NCI-H2196 treated with DMSO at 0.1 percent for 48 hours (cell line): ENCODE measurements at regions not wholly inside any gene's neighbourhood (a gene's known extent, or its start where the extent isn't known, plus 50 kb on each side); places are given as distances from the start of the nearest gene placed in this dataset.

Experiments used
- DNase-seq: peaks from one replicate; lab custom pipeline; 2025; ENCODE audit not compliant: unreplicated experiment; lab: John Stamatoyannopoulos, UW

DNA sequence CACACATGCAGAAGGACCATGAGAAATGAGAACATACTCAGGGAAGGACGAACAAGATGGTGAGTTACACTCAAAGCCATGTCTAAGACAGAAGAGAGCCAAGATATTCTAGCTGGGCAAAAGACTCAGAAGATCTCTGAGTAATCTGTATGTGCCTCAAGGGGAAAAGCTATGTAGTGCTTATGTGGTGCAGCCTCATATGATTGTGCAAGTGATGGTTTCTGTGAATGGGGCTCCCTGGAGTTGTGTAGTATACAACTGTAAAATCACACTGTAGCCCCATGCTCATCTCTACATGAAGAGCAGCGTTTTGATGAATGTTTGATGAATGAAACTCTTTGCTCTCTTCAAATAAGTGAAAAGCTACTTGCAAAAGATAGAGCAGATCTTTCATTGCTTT, 57.5 kb downstream of the OSR1 start:
- no peak for DNase-seq

DNA sequence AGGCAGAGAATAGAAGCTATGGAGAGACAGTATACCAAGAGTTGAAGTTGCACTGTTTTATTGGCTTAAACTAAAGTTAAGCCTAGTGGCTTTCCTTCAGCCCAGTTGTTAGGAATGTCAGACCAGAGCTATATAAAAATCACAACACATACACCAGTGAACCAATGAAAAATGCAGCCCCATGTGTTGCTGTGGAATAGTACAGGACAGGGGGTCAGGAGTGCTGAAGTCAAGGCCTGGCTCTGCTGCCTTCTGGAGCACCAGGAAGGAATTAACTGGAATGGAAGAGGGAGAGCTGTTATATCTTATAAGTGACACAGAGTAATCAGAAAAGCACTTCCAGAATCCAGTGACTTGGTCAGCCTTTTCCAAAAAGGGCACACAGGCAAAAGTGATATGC, 58.9 kb downstream of the OSR1 start:
- DNase-seq = no peak

DNA sequence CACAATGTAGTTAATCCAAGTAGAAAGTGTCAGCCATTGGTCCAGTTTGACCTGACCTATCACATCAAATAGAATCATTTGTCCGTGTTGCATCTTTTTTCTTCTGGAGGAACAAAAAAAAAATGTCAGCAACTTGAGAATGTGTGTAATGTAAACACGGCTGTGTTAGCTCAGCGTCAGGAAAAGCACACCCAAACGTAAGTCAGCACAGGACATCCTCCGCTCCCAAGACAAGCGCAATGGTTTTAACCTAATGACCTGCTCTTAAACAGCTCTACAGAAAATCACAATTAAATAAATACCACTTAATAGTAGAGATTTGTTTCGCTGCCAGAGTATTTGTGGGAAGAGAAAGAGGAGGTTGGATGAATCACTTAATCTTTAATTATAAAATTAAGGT, 59.4 kb downstream of the OSR1 start:
- DNase-seq = no peak

DNA sequence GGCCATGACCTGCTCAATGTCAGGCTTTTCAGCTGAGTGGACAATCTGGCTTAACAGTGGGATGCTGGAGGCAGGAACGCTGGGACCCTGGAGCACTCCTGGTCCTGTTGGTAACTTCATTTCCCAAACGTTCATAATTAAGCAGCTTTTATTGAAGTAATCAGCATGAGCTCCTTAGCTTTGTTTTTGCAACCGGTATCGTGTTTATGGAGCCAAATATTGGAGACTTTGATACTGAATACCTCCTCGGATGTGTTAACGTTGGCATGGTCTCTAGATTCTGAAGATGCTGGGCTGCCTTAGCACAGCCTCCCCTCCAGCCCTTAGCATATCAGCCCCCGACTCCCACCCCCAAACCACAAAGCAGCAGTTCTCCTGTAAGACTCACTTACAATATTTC, 60.7 kb downstream of the OSR1 start:
- DNase-seq = no peak

DNA sequence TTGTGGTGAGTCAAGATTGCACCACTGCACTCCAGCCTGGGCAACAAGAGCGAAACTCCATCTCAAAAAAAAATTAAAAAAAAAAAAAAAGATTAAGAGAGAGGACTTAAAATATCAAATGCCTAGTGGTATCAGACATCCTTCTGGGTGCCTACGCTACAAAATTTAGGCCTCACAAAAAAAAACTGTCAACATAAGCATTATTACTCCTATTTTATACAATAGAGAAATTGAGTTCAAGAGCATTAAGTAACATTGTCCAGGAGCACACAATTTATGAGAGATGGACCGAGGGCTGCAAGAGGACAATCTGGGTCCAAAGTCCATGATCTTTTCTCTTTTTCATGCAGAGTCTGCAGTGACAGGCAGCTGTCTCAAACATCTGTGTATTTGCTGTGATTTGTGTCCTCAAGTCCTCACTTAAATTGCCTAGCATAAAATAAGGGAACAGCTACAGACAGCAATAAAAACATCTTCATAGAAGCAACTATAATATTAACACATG, 62.4 kb downstream of the OSR1 start:
- no peak for DNase-seq

DNA sequence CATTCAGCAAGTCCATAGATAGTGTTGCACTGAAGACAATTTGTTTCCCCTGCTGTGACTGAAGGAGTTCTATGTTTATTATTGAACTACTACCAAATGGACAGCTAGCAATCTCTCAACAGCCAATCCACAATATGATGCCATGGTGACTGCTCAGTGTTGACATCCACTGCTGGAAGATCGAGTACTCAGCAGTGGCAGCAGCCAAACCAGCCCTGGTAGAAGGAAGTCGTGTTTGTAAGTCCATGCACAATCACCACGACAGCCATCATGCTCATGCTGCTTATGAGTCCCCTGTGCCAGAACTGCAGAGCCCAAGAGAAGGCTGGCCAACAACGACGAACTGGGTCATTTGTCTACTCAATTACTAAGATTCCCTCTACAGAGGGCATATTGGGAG, 66.4 kb downstream of the OSR1 start:
- no peak for DNase-seq

DNA sequence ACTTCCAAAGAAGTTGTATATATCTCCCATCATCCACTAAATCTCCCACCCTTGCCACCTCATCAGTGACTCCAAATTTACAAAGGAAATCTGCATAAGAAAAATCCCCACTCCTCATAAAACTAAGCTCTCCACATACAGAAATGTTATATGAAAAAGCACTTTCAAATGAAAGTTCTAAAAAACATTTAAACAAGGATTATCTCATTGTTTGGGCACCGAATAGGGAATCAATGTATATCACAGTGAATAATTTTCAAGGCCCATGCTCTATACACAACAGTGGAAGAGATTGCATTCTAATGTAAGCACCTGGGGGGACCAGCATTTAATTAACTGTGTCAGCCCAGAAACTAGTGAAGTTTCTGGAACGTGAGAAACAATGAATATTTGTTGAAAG, 70.1 kb downstream of the OSR1 start:
- DNase-seq = no peak

DNA sequence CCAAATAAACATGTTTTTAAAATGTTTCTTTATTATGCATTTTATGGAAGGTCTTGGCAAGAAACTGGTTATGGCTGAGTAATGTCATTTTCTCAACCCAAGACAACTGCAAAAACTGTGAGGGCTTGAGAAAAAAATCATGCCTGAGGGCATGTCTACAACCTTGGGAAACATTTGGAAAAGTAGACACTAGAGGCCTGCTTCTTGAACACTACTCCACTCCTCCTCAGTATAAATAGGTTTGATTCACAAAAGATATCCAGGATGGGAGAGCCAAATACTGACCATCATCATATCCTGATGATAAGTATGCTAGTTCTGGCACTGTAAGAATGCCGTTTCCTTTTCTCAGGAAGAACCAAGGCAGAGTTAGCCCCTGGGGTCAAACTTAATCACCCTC, 71.1 kb downstream of the OSR1 start:
- no peak for DNase-seq

DNA sequence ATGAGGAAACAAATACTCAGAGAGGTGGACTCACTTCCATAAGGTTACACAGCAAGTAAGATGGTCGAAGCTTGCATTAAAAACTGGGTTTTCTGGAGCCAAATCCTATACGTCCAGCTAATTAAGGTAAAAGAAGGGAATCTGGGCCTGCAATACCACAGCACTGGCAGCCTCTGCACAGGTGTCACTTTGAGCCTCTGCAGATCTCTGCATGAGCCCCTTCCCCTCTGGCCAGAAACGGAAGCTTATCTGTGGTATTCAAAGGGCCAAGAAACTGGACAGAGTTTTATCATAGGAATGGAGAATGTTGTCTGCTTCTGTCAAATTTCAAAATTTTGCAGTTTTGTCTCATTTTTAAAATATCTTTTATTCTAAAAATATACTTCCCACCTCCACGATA, 76.1 kb downstream of the OSR1 start:
- no peak for DNase-seq

DNA sequence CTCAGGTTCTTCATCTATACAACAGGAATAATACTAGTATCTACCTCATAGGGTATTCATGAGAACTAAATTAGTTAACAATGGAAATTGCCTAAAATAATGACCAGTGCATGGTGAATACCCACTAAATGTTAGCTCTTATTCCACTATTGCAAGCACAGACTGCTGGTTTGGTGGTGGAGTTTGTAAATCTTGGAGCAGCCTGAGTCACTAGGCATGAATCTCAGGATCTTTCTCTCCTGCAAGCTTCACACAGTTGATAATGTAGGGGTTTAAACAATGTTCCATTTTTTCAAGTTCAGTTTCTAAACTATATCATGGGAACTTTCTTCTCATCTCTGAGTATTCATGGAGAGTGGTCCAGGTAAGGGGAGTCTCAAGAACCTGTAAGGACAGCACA, 84.0 kb downstream of the OSR1 start:
- no peak for DNase-seq

DNA sequence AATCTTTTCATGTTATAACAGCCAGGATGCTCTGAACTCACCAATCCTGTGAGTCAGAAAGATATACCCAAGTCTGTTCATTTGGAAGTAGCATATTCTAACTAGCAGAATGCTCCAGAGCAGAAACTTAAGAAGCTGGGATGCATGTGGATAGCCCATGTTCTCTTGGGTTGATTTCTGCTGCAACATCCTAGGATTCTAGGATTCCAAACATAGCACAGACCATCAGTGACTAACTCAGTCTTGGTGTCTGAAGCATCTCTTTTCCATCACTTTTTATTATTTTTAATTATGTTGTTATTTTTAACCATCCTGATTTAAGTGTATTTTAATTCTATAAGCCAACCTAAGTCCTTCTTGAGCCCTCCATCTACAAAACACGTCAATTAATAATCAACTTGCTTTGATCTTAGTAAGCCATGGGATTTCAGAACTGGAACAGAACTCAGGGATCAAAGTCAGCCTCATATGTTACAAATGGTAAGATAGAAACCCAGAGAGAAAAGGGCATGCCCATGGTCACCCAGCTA, 85.4 kb downstream of the OSR1 start:
- no peak for DNase-seq

DNA sequence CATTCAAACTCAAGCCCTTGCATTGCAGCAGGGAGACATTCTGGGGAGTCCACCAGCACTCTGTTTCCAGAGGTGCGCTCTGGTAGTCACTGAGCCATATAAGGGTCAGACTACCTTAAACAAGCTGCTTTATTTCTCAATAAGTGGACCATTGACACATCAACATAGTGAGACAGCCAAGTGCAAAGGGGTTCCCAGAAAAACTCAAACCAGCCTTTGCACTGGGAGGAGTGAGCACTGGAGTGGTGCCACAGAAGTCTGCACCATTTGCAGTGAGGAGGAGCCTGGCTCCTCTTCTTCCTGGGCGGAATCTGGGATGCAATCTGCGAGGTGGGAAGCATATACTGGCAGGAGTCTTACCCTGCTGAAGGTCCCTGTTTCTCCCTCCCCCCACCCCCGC, 86.4 kb downstream of the OSR1 start:
- no peak for DNase-seq

DNA sequence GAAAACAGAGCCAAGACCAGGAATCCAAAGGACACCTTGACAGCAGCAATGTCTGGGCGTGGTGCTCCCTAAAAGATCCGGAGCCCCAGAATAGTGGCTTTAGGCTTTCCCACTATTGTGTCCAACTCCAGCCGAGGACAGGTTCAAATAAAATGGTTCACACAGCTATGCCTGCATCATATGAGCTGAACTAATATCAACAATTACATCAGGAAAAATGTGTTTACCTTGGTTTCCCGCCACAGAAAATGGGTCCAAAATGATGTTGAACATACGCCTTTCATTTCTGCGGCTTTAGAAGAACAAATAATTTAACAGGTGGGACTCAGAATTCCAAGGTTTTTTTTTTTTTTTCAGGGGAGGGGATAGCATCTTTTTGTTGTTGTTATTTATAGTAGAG, 93.6 kb downstream of the OSR1 start:
- no peak for DNase-seq

DNA sequence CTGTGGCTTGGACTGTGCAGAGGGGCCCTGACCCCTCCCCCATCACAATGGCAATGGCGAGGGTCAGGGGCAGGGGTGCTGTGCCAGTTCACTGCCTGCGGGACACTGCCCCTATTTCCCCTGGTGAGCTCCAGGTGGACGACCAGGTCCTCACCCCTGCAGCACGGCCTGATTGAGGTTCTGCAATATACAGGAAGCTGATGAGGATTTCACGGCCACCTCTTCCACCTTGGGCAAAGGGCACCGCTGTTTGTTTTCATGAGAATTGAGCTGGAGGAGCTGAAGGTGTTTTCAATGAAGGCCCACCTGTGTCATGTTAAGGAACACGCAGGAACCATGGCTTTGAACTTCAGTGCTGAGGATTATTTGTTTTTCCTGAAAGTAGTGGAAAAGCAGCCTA, 96.3 kb downstream of the OSR1 start:
- no peak for DNase-seq

DNA sequence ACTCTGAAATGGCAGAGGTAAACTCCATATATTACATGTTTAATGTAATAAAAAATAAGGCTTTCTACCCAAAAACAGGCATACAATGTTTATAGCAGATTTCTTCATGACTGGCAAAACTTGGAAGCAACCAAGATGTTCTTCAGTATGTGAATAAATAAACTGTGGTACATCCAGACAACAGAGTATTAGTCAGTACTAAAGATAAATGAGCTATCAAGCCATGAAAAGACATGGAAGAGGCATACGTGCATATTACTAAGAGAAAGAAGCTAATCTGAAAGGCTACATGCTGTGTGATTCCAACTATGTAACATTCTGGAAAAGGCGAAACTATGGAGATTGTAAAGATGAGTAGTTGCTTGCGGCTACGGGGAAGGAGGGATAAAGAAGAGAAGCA, 97.4 kb downstream of the OSR1 start:
- DNase-seq = no peak

DNA sequence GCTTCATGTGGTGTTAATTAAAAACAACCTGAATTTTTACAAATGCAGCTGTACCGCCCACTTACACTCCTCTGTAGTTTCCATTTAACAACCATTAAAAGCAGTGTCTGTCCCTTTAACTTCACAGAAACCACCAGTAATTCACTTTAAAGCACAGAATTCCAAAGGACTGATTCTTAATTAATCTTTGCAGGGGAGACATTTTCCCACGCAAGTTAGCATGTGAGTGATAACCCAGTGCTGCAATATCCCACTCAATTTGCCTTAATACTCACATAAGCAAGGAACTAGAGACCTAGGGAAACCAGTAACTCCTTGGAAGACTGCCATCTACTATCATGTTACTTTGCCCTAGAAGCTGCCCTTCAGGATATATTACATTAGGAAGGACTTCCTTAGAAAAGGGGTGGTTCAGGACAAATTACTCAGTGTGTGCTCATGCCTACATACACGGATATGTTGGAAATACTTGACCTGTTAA, 102.3 kb downstream of the OSR1 start:
- DNase-seq = no peak

DNA sequence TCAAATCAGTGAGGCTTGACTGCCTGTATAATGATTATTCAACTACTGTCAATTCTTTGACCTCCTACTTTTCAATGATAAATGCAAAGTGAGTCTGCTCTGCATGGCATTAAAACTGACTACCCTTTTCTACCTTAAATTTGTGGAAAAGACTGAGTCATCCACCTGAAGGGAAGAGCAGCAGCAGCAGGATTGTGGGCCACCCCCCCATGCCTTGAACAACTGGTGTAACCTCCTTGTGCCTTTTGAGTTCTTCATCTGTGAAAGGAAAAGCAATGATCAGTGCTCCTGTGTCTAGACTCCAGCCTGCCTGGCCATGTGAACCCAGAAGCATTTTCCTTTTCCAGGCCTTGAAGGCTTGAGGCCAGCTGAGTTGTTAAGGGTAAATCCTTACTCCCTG, 102.9 kb downstream of the OSR1 start:
- DNase-seq = no peak

DNA sequence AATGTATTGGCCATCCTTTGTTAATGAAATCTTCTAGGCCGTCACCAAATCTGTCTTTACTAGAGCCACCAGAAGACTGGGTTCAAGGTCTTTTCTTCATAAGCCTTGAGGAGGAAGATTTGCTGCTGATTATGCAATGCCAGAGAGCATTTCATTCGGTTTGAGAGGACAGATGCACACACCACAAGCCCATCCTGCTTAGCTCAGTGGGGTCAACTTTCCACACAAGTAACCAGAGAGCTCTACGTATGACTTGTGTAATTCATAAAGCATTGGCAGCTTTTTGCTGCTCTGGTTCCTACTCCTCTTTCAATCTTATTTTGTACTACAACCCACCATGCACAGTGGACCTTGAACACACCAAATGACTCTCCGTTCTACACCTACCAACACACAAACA, 106.9 kb downstream of the OSR1 start:
- DNase-seq = no peak

DNA sequence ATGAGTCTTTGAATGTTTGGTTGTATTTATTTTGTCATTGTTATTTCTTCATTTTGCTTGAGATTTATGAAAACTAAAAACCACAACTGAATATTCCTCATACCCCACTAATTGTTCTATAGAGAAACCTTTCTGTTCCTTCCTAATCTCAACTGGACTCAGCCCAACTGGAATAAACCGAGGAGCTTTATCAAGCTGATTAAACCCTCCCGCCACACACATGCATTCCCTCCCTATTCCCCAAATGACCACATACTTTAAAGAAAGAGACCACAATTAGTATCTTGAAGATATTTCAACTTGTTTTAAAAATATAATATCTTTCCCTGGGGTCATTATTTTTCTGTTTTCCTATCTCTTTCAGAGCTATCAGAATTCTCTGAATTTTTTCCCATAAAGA, 107.5 kb downstream of the OSR1 start:
- DNase-seq = no peak

DNA sequence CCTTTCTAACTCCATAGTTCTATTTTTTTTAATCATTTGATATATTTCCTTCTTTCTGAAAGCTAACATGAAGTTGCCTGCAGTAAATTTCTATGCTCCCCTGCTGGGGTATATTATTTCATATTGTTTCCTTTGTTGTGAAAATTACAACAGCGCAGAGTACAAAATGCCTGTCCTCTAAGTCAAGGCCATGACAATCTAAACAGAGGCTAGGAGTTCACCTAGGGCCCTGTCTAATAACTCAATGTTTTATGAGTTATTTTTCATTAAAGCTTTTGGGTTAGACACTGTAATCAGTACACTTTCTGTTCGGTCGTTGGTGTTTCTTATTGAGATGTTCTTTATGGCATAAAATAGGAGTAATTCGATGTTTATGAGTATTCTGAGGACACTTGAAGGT, 111.2 kb downstream of the OSR1 start:
- DNase-seq = no peak

DNA sequence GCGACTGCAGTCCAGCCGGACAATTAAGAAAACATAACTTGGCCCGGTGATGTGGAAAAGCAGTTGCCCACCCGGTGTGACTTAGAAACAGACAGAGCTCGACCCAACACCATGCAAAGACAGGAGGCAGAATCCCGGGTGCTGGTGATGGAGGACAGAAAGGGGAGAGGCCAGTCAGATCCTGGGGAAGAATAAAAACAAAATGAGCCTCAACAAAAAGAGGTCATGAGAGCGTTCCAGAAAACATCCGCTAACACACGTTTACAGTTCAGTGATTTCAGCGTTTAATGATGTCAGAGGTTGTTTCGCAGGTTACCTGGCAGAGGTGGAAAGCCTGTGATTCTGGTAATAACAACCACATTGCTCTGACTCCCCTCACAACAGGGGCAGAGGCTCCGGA, 111.9 kb downstream of the OSR1 start:
- DNase-seq = no peak

DNA sequence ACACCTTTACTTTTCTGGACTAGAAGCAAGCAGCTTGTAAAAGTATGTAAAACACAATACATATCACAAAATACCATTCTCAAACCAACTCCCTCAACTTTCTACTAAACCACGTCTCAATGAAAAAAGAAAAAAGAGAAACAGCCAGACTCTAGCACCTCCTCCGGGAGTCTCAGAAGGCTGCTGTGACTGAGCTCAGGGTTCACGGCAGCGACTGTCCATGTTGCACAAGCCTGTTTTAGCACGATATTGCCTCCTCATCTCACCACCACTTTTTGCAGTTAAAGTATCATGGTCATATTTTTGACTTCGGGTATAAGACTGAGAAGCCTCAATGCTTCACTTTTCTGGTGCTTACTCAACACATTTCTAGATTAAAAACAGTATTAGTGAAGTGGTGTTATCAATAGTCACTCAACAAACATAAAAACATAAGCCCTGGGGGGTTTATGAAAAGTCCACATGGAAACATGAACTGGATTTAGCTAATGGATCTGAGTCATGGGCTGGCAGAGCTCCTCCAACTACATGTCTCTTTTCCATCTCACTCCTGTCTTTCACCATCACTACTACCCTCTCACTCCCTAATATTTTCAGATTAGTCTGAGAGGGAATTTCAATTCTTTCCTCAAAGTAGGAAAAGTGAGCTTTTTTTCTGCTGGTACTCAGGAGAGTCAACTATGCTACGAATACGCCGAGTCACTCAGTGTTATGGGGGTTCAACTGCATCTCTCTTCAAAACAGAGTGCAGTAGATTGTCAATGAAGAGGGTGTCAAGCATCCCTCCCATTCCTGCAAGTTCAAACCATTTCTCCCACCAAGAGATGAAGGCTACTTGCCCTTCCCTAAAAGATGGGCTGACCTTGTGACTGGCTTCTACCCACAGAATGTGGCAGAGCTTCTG, 113.7 kb downstream of the OSR1 start:
- DNase-seq = no peak
